Prostate gland (tissue), 2 donors: ENCODE measurements at regions not wholly inside any gene's neighbourhood (a gene's known extent, or its start where the extent isn't known, plus 50 kb on each side); places are given as distances from the start of the nearest gene placed in this dataset.
"Not testable (repeated sequence)": the region's sequence is repeated elsewhere in the genome, so short reads cannot be mapped to it uniquely, and the experiment has no call there.

ENCODE experiments used
- POLR2A ChIP-seq: fragments of 450-650 bp; IDR thresholded peaks from one replicate; pipeline ENCODE4 v1.6.1; 2016; ENCODE audit warnings: antibody characterized with exemption, mild to moderate bottlenecking
- POLR2AphosphoS5 ChIP-seq: sonication (generic); formaldehyde crosslinking; IDR thresholded peaks from one replicate; pipeline ENCODE4 v1.6.1; 2017; ENCODE audit warnings: antibody characterized with exemption
- TF ChIP-seq, protein P1 (sequence below), 4 experiments: fragments of 200-600 bp in 2 of 4; fragments of 450-650 bp in 2 of 4; sonication (generic) in 2 of 4; IDR thresholded peaks; 1 replicate in 3 of 4; 2 replicates in 1 of 4; pipeline ENCODE4 v1.5.1; 2016 to 2019; ENCODE audit warnings: antibody characterized with exemption in 4 of 4, mild to moderate bottlenecking in 2 of 4, moderate library complexity in 2 of 4

DNA sequence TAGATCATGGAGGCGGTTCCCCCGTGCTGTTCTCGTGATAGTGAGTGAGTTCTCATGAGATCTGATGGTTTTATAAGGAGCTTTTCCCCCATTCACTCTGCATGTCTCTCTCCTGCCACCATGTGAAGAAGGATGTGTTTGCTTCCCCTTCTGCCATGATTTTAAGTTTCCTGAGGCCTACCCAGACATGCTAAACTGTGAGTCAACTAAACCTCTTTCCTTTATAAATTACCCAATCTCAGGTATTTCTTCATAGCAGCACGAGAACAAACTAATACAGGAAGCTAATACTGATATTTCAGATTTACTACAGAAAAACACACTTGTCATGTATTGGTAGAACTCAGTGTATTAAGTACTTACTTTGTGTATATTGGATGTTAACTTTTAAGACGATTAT lies 140.2 kb downstream of the MRPL39 start:
- not testable (repeated sequence) for TF ChIP-seq POLR2A, POLR2AphosphoS5
- TF ChIP-seq, protein P1, sequence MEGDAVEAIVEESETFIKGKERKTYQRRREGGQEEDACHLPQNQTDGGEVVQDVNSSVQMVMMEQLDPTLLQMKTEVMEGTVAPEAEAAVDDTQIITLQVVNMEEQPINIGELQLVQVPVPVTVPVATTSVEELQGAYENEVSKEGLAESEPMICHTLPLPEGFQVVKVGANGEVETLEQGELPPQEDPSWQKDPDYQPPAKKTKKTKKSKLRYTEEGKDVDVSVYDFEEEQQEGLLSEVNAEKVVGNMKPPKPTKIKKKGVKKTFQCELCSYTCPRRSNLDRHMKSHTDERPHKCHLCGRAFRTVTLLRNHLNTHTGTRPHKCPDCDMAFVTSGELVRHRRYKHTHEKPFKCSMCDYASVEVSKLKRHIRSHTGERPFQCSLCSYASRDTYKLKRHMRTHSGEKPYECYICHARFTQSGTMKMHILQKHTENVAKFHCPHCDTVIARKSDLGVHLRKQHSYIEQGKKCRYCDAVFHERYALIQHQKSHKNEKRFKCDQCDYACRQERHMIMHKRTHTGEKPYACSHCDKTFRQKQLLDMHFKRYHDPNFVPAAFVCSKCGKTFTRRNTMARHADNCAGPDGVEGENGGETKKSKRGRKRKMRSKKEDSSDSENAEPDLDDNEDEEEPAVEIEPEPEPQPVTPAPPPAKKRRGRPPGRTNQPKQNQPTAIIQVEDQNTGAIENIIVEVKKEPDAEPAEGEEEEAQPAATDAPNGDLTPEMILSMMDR (IDR thresholded peaks at IDR 0.05): not testable (repeated sequence)
